IMR-90 (cell line): ENCODE measurements at regions not wholly inside any gene's neighbourhood (a gene's known extent, or its start where the extent isn't known, plus 50 kb on each side); places are given as distances from the start of the nearest gene placed in this dataset.

Source experiments
- ATAC-seq: fragments of 200-7000 bp; cut with Tn5 transposase; 2 replicates; pipeline ENCODE4 v1.9.1; 2020; ENCODE audit warnings: low read depth, mild to moderate bottlenecking, moderate library complexity
- BruUV-seq: library from RNA; stranded (reverse); fragments of 400-500 nt; replicated peaks from 2 replicates; lab custom pipeline; 2021; lab: Mats Ljungman, UMichigan
- CTCF ChIA-PET: fragments of 300-600 bp; formaldehyde crosslinking; extraction: SDS; loops from one replicate; lab custom pipeline; 2021; ENCODE audit warnings: antibody characterized with exemption; lab: Yijun Ruan, JAX
- POLR2A ChIA-PET: fragments of 300-600 bp; sonication (Branson Sonifier 250); formaldehyde crosslinking; loops from one replicate; lab custom pipeline; 2022; ENCODE audit warnings: antibody characterized with exemption; ENCODE audit not compliant: unreplicated experiment; lab: Charles Lee
- DNase-seq: peaks from one replicate; pipeline ENCODE4 v3.0.0; 2013
- H2AFZ ChIP-seq: replicated peaks from 2 replicates; pipeline ENCODE3; 2013; ENCODE audit warnings: low read length, mild to moderate bottlenecking; ENCODE audit not compliant: poor library complexity
- H2AK5ac ChIP-seq: 2 replicates; pipeline ENCODE4 v1.6.1; 2013; ENCODE audit warnings: low read depth, low read length, inconsistent platforms
- H2AK9ac ChIP-seq: replicated peaks from 2 replicates; pipeline ENCODE3; 2013; ENCODE audit warnings: mild to moderate bottlenecking, low read depth, low read length, moderate library complexity; ENCODE audit not compliant: poor library complexity
- H2BK120ac ChIP-seq: 2 replicates; pipeline ENCODE4 v1.6.1; 2013; ENCODE audit warnings: low read depth, low read length, inconsistent platforms
- H2BK15ac ChIP-seq: 3 replicates; pipeline ENCODE4 v1.6.1; 2013; ENCODE audit warnings: low read depth, low read length, inconsistent platforms
- H2BK20ac ChIP-seq: 2 replicates; pipeline ENCODE4 v1.6.1; 2013; ENCODE audit warnings: low read depth, mild to moderate bottlenecking, inconsistent platforms, low read length, moderate library complexity
- H2BK5ac ChIP-seq: 2 replicates; pipeline ENCODE4 v1.6.1; 2013; ENCODE audit warnings: mild to moderate bottlenecking, low read depth, low read length, inconsistent platforms; ENCODE audit not compliant: poor library complexity, severe bottlenecking
- H3K14ac ChIP-seq: replicated peaks from 2 replicates; pipeline ENCODE4 v1.6.1; 2013; ENCODE audit warnings: low read depth, low read length, inconsistent platforms
- H3K18ac ChIP-seq: 2 replicates; pipeline ENCODE4 v1.6.1; 2013; ENCODE audit warnings: low read depth, low read length, control low read depth
- H3K23ac ChIP-seq: 2 replicates; pipeline ENCODE4 v1.6.1; 2013; ENCODE audit warnings: low read depth, low read length, inconsistent platforms
- H3K27ac ChIP-seq: 2 replicates; pipeline ENCODE4 v1.5.1; 2013; ENCODE audit warnings: mild to moderate bottlenecking, control low read depth, low read length; ENCODE audit not compliant: insufficient read depth
- H3K27me3 ChIP-seq: 2 replicates; pipeline ENCODE4 v1.6.1; 2013; ENCODE audit warnings: low read length; ENCODE audit not compliant: control insufficient read depth, insufficient read depth
- H3K36me3 ChIP-seq: 2 replicates; pipeline ENCODE4 v1.6.1; 2013; ENCODE audit warnings: low read length, mixed read lengths; ENCODE audit not compliant: control insufficient read depth, insufficient read depth
- H3K4ac ChIP-seq: 2 replicates; pipeline ENCODE4 v1.6.1; 2013; ENCODE audit warnings: low read depth, low read length, inconsistent platforms
- H3K4me1 ChIP-seq: 2 replicates; pipeline ENCODE4 v1.6.1; 2013; ENCODE audit warnings: low read length, mixed read lengths; ENCODE audit not compliant: control insufficient read depth, insufficient read depth
- H3K4me2 ChIP-seq: 2 replicates; pipeline ENCODE4 v1.6.1; 2013; ENCODE audit warnings: low read depth, mild to moderate bottlenecking, control low read depth, low read length, moderate library complexity
- H3K4me3 ChIP-seq: 2 replicates; pipeline ENCODE4 v1.5.1; 2013; ENCODE audit warnings: low read depth, mild to moderate bottlenecking, control low read depth, low read length, moderate library complexity; ENCODE audit not compliant: insufficient read depth
- H3K56ac ChIP-seq: 2 replicates; pipeline ENCODE4 v1.6.1; 2013; ENCODE audit warnings: low read length, inconsistent platforms; ENCODE audit not compliant: insufficient read depth; ENCODE audit errors: extremely low read depth
- H3K79me1 ChIP-seq, 2 experiments: 2 replicates each; pipeline ENCODE4 v1.6.1; 2013; ENCODE audit warnings: low read length in 2 of 2, inconsistent platforms in 1 of 2, low read depth in 1 of 2
- H3K9ac ChIP-seq: 2 replicates; pipeline ENCODE4 v1.6.1; 2013; ENCODE audit warnings: low read depth, low read length, control low read depth
- H3K9me1 ChIP-seq: 2 replicates; pipeline ENCODE4 v1.6.1; 2013; ENCODE audit warnings: low read length, inconsistent platforms; ENCODE audit not compliant: insufficient read depth
- H3K9me3 ChIP-seq: 2 replicates; pipeline ENCODE4 v1.6.1; 2013; ENCODE audit warnings: low read length; ENCODE audit not compliant: control insufficient read depth, insufficient read depth
- H4K20me1 ChIP-seq: 2 replicates; pipeline ENCODE4 v1.6.1; 2013; ENCODE audit warnings: low read length, inconsistent platforms; ENCODE audit not compliant: insufficient read depth
- H4K5ac ChIP-seq: 2 replicates; pipeline ENCODE4 v1.6.1; 2013; ENCODE audit warnings: mild to moderate bottlenecking, low read depth, low read length, control low read depth
- H4K8ac ChIP-seq, 2 experiments: 2 replicates each; pipeline ENCODE4 v1.6.1; 2013; ENCODE audit warnings: low read depth in 2 of 2, low read length in 2 of 2, control low read depth in 1 of 2, inconsistent platforms in 1 of 2
- H4K91ac ChIP-seq: 2 replicates; pipeline ENCODE4 v1.6.1; 2013; ENCODE audit warnings: low read depth, low read length, inconsistent platforms; ENCODE audit not compliant: insufficient read depth
- BHLHE40 ChIP-seq: fragments of 150-350 bp; IDR thresholded peaks from 2 replicates; pipeline ENCODE4 v1.6.1; 2016; ENCODE audit warnings: mild to moderate bottlenecking, low read depth, low read length
- ELK1 ChIP-seq: fragments of 150-350 bp; IDR thresholded peaks from 2 replicates; pipeline ENCODE4 v1.6.1; 2016; ENCODE audit warnings: low read depth, mild to moderate bottlenecking, low read length, moderate library complexity, borderline replicate concordance
- MAFK ChIP-seq: IDR thresholded peaks from 2 replicates; pipeline ENCODE4 v1.6.1; 2012; ENCODE audit warnings: low read depth, low read length, improper control_type of control experiment
- MAZ ChIP-seq: IDR thresholded peaks from 2 replicates; pipeline ENCODE4 v1.6.1; 2012; ENCODE audit warnings: low read depth, mild to moderate bottlenecking, low read length, improper control_type of control experiment, moderate library complexity, borderline replicate concordance
- POLR2A ChIP-seq: IDR thresholded peaks from 2 replicates; pipeline ENCODE4 v1.6.1; 2012; ENCODE audit warnings: mild to moderate bottlenecking, low read depth, low read length
- RAD21 ChIP-seq: IDR thresholded peaks from 2 replicates; pipeline ENCODE4 v1.6.1; 2012; ENCODE audit warnings: low read length, improper control_type of control experiment
- RFX5 ChIP-seq: IDR thresholded peaks from 2 replicates; pipeline ENCODE4 v1.8.0; 2012; ENCODE audit warnings: low read depth, mild to moderate bottlenecking, low read length, moderate library complexity
- WGBS, 2 experiments: methylation state at CpG; one replicate each; pipeline versions ENCODE4 v1.1.5 to v1.1.7; 2013; ENCODE audit warnings: missing lambda C conversion rate in 2 of 2; ENCODE audit not compliant: insufficient read length in 1 of 2; ENCODE audit errors: extremely low coverage in 2 of 2; 5-methylcytosine and 5-hydroxymethylcytosine counted together
- dilution Hi-C: fragments of 300-500 bp; cut with HindIII; formaldehyde crosslinking; loops from one replicate; pipeline ENCODE4 v1.14.3; 2018; ENCODE audit warnings: low sequenced_read_pairs; ENCODE audit not compliant: unreplicated experiment
- in situ Hi-C: fragments of 300-500 bp; cut with MboI; formaldehyde crosslinking; loops from 3 replicates; pipeline ENCODE4 v1.14.3; 2019; ENCODE audit warnings: low sequenced_read_pairs, inconsistent platforms, mixed read lengths
- intact Hi-C: fragments of 100-400 bp; cut with micrococcal nuclease; formaldehyde crosslinking; loops from 2 replicates; pipeline ENCODE4 v1.10.0; 2022

DNA sequence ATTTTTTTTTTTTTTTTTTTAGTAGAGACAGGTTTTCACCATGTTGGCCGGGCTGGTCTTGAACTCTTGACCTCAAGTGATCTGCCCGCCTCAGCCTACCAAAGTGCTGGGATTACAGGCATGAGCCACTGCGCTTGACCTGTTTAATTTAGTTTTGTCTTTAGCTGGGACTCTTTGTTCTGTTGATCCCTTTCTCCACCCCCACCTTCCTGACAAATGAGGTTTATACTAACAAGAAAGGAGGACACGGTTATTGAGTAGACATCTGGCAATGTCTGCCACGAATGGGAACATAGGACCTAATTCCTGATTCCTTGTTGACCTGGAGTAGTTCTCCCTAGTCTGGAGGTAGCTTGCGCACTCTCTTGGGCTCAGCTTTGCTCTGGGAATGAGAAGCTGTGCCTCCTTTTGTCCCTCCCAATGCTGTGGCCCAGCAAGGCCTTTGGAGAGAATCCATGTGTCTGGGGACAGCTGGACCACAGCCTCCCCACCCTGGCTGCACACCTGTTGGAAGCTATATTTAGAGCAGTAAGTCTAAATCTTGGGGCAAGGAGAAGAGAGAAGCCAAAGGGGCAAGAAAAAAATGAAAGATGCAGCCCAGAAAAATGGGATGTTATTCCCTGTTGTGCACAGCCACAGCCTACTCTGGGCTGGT is 53.2 kb upstream of the ADPGK start:
- no TSS peak for BruUV-seq
- H3K14ac ChIP-seq = no peak overlapping the region
- TF ChIP-seq MAFK = no peak
- no peak for TF ChIP-seq ELK1
- TF ChIP-seq BHLHE40 = no peak
- TF ChIP-seq POLR2A = no peak
- TF ChIP-seq RAD21 = no peak
- no peak for TF ChIP-seq RFX5
- no peak for TF ChIP-seq MAZ
- H3K4me3 ChIP-seq = no peak overlapping the region
- peaks cover 24% of the 10 kb centered on the region for H3K27me3 ChIP-seq
- no peak overlapping the region for H2BK5ac ChIP-seq
- ChIA-PET CTCF (interaction anchor here (0.5 to 0.6 kb wide), 3 partner anchors 14 to 74 kb away, joined by 3 to 14 read pairs (median 8); no protein-coding TSS in a partner anchor), POLR2A (no interaction called here)
- H2BK20ac ChIP-seq = no peak overlapping the region
- H2BK15ac ChIP-seq = no peak overlapping the region
- H4K5ac ChIP-seq = no peak overlapping the region
- no peak overlapping the region for H2AK9ac ChIP-seq
- no peak overlapping the region for H3K9ac ChIP-seq
- H3K4ac ChIP-seq = no peak overlapping the region
- H4K20me1 ChIP-seq = no peaks in the 10 kb centered on the region
- intact Hi-C loops (no loop called here), dilution Hi-C loops (no loop called here), in situ Hi-C loops (no loop called here)
- H4K91ac ChIP-seq = no peak overlapping the region
- H3K56ac ChIP-seq = no peak overlapping the region
- no peaks in the 10 kb centered on the region for H3K9me3 ChIP-seq
- no peaks in the 10 kb centered on the region for H3K9me1 ChIP-seq
- no peak overlapping the region for H2AFZ ChIP-seq
- no peaks in the 10 kb centered on the region for H3K4me1 ChIP-seq
- H3K79me1 ChIP-seq = no peaks in the 10 kb centered on the region
- no peak overlapping the region for H2BK120ac ChIP-seq
- H3K18ac ChIP-seq = no peak overlapping the region
- ATAC-seq (no peak), DNase-seq (no peak)
- no peak overlapping the region for H4K8ac ChIP-seq
- H3K4me2 ChIP-seq = no peak overlapping the region
- H2AK5ac ChIP-seq = no peak overlapping the region
- H3K23ac ChIP-seq = no peak overlapping the region
- no peak overlapping the region for H3K27ac ChIP-seq
- no CpG with 5 or more reads among the region's 6 CpGs for WGBS, 2 experiments
- H3K36me3 ChIP-seq = no peaks in the 10 kb centered on the region
